ENCODE measurements at regions not wholly inside any gene's neighbourhood (a gene's known extent, or its start where the extent isn't known, plus 50 kb on each side); places are given as distances from the start of the nearest gene placed in this dataset.

GRCh38 chr6:78614961-78615360 lies 252.4 kb upstream of the IRAK1BP1 start:
- Histone ChIP-seq H3K79me2 (ENCODE audit: low read depth) (no peaks in the 10 kb centered on the region), H3K9me2 (ENCODE audit: insufficient read depth) (no peaks in the 10 kb centered on the region), H3K4me2 (no peak overlapping the region), H4K20me1 (ENCODE audit: insufficient read depth) (no peaks in the 10 kb centered on the region), H3K27ac (no peak overlapping the region), H3K27me3 (ENCODE audit: insufficient read depth, low read depth) (no peaks in the 10 kb centered on the region), H3K9me3 (ENCODE audit: insufficient read depth, low read depth) (no peaks in the 10 kb centered on the region), H3F3A (ENCODE audit: insufficient read depth, low read depth) (no peaks in the 10 kb centered on the region), H2AFZ (no peak overlapping the region), H3K4me3 (no peak overlapping the region), H3K4me1 (replicated peaks; ENCODE audit: insufficient read depth) (no peaks in the 10 kb centered on the region), H3K36me3 (ENCODE audit: low read depth) (no peaks in the 10 kb centered on the region)
- intact Hi-C loops (cut with micrococcal nuclease; ENCODE audit: unreplicated experiment) = no loop called here
- BruUV-seq (replicated peaks) = no TSS peak
- ChIA-PET POLR2A (ENCODE audit: unreplicated experiment) (no interaction called here), CTCF (no interaction called here)
- no peak for TF ChIP-seq CTCF (conservative IDR thresholded peaks at IDR 0.05)
- no peak for DNase-seq

GRCh38 chr6:78615430-78615904 lies 251.9 kb upstream of the IRAK1BP1 start:
- POLR2A ChIA-PET (ENCODE audit: unreplicated experiment) = no interaction called here

GRCh38 chr6:78618970-78619369 lies 248.4 kb upstream of the IRAK1BP1 start:
- no peaks in the 10 kb centered on the region for H3K79me2 ChIP-seq (ENCODE audit: low read depth)
- H3K4me3 ChIP-seq = no peak overlapping the region
- H4K20me1 ChIP-seq (ENCODE audit: insufficient read depth) = no peaks in the 10 kb centered on the region
- no peaks in the 10 kb centered on the region for H3K36me3 ChIP-seq (ENCODE audit: low read depth)
- ChIA-PET CTCF (no interaction called here), POLR2A (ENCODE audit: unreplicated experiment) (no interaction called here)
- BruUV-seq (replicated peaks) = no TSS peak
- intact Hi-C loops (cut with micrococcal nuclease; ENCODE audit: unreplicated experiment) = no loop called here
- no peak for TF ChIP-seq CTCF (conservative IDR thresholded peaks at IDR 0.05)
- no peak for TF ChIP-seq EZH2 (IDR thresholded peaks at IDR 0.05; ENCODE audit: low read depth)
- H3K4me2 ChIP-seq = no peak overlapping the region
- H3K9me2 ChIP-seq (ENCODE audit: insufficient read depth) = no peaks in the 10 kb centered on the region
- no peak for DNase-seq
- H3K27ac ChIP-seq = no peak overlapping the region
- no peaks in the 10 kb centered on the region for H3F3A ChIP-seq (ENCODE audit: insufficient read depth, low read depth)
- H3K27me3 ChIP-seq (ENCODE audit: insufficient read depth, low read depth) = no peaks in the 10 kb centered on the region
- no peaks in the 10 kb centered on the region for H3K4me1 ChIP-seq (replicated peaks; ENCODE audit: insufficient read depth)
- H3K9me3 ChIP-seq (ENCODE audit: insufficient read depth, low read depth) = no peaks in the 10 kb centered on the region
- no peak overlapping the region for H2AFZ ChIP-seq

More at GRCh38 chr6:78615430-78615904, 251.9 kb upstream of the IRAK1BP1 start:
- Histone ChIP-seq H3K4me3 (no peak overlapping the region), H4K20me1 (ENCODE audit: insufficient read depth) (no peaks in the 10 kb centered on the region), H3K9me2 (ENCODE audit: insufficient read depth) (no peaks in the 10 kb centered on the region), H3K4me2 (no peak overlapping the region), H3F3A (ENCODE audit: insufficient read depth, low read depth) (no peaks in the 10 kb centered on the region), H2AFZ (no peak overlapping the region), H3K4me1 (replicated peaks; ENCODE audit: insufficient read depth) (no peaks in the 10 kb centered on the region), H3K9me3 (ENCODE audit: insufficient read depth, low read depth) (no peaks in the 10 kb centered on the region), H3K79me2 (ENCODE audit: low read depth) (no peaks in the 10 kb centered on the region), H3K27me3 (ENCODE audit: insufficient read depth, low read depth) (no peaks in the 10 kb centered on the region), H3K36me3 (ENCODE audit: low read depth) (no peaks in the 10 kb centered on the region), H3K27ac (no peak overlapping the region)
- DNase-seq = no peak
- no peak for TF ChIP-seq CTCF (conservative IDR thresholded peaks at IDR 0.05)
- intact Hi-C loops (cut with micrococcal nuclease; ENCODE audit: unreplicated experiment) = no loop called here
- CTCF ChIA-PET = no interaction called here
- BruUV-seq (replicated peaks) = no TSS peak

Measured in PC-9 (cell line).